PC-3 (cell line): ENCODE measurements at regions not wholly inside any gene's neighbourhood (a gene's known extent, or its start where the extent isn't known, plus 50 kb on each side); places are given as distances from the start of the nearest gene placed in this dataset.

ENCODE experiments used
- EZH2 ChIP-seq: fragments of 300-600 bp; sonication (generic); IDR thresholded peaks from one replicate; pipeline ENCODE4 v1.6.1; 2017; ENCODE audit warnings: antibody characterized with exemption, mild to moderate bottlenecking, low read length; ENCODE audit not compliant: unreplicated experiment
- EZH2phosphoT487 ChIP-seq: fragments of 300-600 bp; sonication (generic); IDR thresholded peaks from 2 replicates; pipeline ENCODE4 v1.6.1; 2018; ENCODE audit warnings: mild to moderate bottlenecking, antibody characterized with exemption, low read length, borderline replicate concordance
- TF ChIP-seq, protein P1 (sequence below): fragments of 300-600 bp; sonication (generic); conservative IDR thresholded peaks from 2 replicates; pipeline ENCODE4 v1.5.1; 2017; ENCODE audit warnings: antibody characterized with exemption, low read depth, mild to moderate bottlenecking, low read length

DNA sequence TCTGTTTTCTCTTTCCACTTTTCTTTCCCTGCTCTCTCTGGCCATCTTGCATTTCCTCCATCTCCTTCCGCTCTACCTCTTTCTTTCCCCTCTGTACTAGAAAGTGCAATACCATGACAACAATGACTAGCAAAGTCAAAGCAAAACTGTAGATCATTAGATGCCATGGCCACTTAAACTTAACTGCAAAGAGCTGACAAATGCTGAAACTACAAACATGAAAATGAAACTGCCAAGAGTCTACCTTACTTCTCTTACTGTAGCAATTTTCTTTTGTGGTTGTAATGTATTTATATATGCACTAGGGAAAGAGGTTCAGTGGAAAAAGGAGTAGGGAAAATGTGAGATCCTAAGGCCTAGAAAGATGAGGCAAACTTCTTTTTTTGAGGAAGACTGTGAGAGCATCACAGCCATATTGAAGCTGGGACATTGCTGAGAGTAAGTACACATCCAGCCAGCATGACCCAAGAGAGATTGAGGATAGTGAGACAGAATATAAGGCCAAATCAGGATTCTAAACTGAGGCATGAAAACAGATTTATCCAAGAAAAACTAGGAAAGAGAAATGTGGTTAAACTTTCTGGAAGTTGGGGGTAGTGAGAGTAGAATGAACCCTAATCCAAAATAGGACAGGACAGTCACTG is 276.6 kb upstream of the NAV3 start:
- no peak for TF ChIP-seq EZH2phosphoT487
- TF ChIP-seq, protein P1, sequence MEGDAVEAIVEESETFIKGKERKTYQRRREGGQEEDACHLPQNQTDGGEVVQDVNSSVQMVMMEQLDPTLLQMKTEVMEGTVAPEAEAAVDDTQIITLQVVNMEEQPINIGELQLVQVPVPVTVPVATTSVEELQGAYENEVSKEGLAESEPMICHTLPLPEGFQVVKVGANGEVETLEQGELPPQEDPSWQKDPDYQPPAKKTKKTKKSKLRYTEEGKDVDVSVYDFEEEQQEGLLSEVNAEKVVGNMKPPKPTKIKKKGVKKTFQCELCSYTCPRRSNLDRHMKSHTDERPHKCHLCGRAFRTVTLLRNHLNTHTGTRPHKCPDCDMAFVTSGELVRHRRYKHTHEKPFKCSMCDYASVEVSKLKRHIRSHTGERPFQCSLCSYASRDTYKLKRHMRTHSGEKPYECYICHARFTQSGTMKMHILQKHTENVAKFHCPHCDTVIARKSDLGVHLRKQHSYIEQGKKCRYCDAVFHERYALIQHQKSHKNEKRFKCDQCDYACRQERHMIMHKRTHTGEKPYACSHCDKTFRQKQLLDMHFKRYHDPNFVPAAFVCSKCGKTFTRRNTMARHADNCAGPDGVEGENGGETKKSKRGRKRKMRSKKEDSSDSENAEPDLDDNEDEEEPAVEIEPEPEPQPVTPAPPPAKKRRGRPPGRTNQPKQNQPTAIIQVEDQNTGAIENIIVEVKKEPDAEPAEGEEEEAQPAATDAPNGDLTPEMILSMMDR: no peak
- TF ChIP-seq EZH2: no peak
